Ovary (tissue), 3 donors: ENCODE measurements at regions not wholly inside any gene's neighbourhood (a gene's known extent, or its start where the extent isn't known, plus 50 kb on each side); places are given as distances from the start of the nearest gene placed in this dataset.

ENCODE experiments used
- CTCF ChIP-seq, 3 donors: fragments of 450-650 bp in 2 of 3; fragments of 200-600 bp in 1 of 3; IDR thresholded peaks; one replicate each; pipeline versions ENCODE4 v1.5.1 to v1.8.0; 2016 to 2022; ENCODE audit warnings: antibody characterized with exemption in 3 of 3, mild to moderate bottlenecking in 1 of 3
- POLR2A ChIP-seq: fragments of 450-650 bp; IDR thresholded peaks from one replicate; pipeline ENCODE4 v1.6.1; 2017; ENCODE audit warnings: antibody characterized with exemption, mild to moderate bottlenecking, moderate library complexity
- donor health status: DM: no; HTN: no; CAD: no.

GRCh38 chrX:33416273-33416805 is 205.0 kb upstream of the DMD start:
- no peak for TF ChIP-seq CTCF (IDR thresholded peaks at IDR 0.05)
- TF ChIP-seq POLR2A = no peak
